GM21360 (cell line): ENCODE measurements at regions not wholly inside any gene's neighbourhood (a gene's known extent, or its start where the extent isn't known, plus 50 kb on each side); places are given as distances from the start of the nearest gene placed in this dataset.
"Not testable (repeated sequence)": the region's sequence is repeated elsewhere in the genome, so short reads cannot be mapped to it uniquely, and the experiment has no call there.

Source experiments
- ATAC-seq: cut with Tn5 transposase; IDR thresholded peaks from one replicate; pipeline ENCODE4 v1.9.1; 2021; ENCODE audit warnings: mild to moderate bottlenecking, moderate library complexity; ENCODE audit not compliant: unreplicated experiment

- ATAC-seq = no peak
These were observed 112.3 kb upstream of the SLC8A1 start for GRCh38 chr2:40564184-40564583.

DNA sequence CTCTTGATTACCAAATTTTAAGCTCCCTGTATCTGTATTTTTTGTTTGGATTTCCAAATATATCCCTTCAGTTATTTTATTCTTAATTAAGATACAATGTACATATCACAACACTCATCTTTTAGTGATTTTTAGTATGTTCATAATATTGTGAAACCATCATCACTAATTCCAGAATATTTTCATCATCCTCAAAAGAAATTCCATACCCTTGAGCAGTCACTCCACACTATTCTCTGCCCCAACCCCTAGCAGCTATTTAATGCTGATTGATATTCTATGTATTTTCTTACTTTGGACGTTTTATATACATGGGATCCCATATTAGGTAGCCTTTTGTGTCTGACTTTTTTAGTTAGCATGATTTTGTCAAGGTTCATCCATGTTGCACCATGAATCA lies 127.4 kb upstream of the SLC8A1 start:
- no peak for ATAC-seq

GRCh38 chr2:40584432-40584831 lies 132.5 kb upstream of the SLC8A1 start:
- no peak for ATAC-seq

DNA sequence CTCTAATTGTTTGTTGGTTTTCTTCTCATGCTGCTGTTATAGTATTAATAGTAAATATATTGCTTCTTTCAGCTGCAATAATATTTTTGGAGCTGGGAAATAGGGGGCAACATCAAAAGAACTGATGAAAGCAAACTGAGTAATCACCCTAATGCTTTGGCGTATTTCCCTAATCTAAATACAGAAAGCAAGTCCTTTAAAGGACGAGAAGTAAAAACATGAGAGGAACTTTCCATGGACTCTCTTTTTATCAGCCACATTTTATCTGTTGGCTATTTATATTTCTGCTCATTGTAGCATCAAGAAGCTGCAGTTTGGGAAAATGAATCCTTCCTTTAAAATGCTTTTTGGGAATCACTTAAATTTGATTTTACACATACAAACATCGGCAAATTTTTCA lies 139.9 kb upstream of the SLC8A1 start:
- ATAC-seq = no peak

- no peak for ATAC-seq
These were observed 140.3 kb upstream of the SLC8A1 start for GRCh38 chr2:40592218-40592617.

- no peak for ATAC-seq
These were observed 155.0 kb upstream of the SLC8A1 start for GRCh38 chr2:40606862-40607261.

DNA sequence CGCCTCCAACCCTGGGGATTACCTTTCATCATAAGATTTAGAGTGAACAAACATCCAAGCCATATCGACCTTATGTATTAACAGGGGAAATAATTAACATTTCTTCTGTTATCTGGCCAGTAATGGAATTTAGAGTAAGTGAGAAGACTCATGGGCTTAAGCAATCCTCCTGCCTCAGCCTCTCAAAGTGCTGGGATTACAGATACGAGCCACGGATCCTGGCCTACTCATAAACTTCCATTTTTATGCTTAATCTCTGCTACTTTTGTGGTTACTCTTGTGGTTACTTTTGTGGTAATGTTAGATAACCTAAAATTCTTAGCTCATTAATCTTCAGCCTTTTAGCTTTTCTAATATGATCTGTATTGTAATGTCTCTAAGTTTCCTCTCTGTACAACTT lies 159.3 kb upstream of the SLC8A1 start:
- ATAC-seq = no peak

GRCh38 chr2:40625849-40626248 lies 174.0 kb upstream of the SLC8A1 start:
- ATAC-seq = no peak

DNA sequence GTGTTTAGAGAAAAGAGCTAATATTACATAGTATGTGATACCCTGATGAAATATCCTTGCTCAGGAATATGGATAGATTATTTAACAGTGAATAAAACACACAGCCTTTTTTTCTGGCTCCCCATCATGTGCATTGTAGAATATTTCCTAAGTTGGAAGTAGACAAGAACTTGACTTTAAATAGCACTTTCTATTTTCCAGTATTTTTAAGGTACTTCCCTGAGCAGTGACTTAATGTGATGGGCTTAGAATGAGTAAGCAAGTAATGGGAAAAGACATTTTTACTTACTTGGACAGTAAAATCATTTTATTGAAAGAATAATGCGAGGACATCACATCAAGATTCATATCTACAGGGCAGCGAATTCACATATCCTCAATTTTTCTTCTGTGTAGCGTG lies 176.7 kb upstream of the SLC8A1 start:
- ATAC-seq = no peak

DNA sequence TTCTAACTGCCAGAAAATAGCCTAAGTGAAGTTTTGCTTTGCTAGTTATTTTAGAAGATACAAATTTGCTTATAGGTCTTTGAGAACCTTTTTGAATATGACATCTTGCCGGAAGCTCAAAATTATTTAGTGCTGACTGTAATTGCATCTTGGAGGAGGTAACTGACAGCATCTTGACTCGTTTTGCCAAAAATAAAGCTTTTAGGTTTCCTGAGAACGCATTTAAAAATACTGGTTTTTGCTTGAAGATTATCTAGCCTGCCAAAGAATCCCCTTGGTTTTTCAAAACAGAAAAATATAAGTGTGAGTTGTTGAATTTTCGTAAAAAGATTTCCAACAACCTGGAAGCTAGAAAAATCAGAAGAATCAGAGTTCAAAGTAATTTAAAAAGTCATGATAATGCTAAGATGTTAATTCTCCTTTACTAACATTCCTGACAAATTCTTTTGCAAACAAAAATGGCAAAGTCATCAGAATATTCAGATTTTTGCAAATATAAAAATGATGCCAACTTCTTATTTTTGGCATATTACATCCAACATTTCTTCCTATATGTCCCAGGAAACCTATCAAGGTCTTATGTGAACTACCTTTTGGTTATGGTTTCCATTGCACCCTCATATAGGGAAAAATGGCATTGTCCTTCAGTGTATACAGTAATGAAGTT lies 178.0 kb upstream of the SLC8A1 start:
- ATAC-seq = no peak

DNA sequence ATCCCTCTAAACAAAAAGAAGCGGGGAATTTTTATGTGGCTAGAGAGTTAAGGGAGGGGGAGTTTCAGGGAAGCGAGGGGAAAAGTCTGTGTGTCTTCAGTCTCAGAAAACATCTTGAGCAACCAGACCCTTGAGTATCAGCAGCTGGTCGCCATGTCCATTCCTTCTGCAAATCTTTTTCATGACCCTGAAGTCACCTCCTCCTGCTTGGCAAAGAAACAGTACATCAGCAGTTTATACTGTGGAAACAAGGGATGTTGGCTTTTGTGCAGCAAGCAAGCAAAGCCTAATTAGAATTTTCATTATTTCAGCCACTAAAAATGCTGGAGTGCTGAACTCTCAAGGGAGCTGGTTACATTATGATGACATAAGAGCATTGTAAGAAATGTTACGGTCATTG lies 187.4 kb upstream of the SLC8A1 start:
- no peak for ATAC-seq

DNA sequence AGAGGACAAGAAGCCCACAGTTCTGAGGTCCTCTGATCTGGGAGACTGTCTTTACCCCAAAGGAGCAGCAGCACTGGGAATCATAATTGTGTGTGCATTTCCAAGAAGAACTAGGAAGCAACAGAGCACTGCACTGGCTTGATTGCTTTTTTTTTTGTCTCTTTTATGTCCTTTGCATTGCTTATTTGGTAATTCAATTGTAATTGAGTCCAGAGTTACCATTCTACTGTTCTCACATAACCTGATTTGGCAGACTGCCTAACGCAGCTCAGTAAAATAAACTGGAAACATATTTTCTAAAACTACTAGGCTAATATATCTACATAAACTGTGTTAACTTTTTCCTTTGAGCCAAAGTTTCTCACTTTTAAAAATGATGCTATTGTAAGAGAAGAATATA lies 190.3 kb upstream of the SLC8A1 start:
- no peak for ATAC-seq

DNA sequence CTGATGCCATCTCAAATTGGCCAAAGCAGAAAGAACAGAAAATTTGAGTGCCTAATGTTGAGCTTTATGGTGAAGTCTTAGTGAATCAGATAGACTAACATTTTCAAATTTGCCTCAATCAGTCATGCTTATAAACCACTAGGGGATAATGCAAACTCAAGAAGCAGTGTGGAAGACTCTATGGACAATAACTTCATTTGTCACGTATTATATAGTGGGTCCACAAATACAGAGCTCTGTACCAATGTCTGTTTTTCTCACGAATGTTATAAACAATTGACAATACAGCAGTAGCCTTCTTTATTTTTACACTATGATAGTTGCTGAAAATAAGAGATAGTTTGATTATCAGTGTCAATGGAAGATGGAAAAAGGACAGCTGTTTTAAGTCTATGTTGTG lies 190.8 kb upstream of the SLC8A1 start:
- no peak for ATAC-seq

DNA sequence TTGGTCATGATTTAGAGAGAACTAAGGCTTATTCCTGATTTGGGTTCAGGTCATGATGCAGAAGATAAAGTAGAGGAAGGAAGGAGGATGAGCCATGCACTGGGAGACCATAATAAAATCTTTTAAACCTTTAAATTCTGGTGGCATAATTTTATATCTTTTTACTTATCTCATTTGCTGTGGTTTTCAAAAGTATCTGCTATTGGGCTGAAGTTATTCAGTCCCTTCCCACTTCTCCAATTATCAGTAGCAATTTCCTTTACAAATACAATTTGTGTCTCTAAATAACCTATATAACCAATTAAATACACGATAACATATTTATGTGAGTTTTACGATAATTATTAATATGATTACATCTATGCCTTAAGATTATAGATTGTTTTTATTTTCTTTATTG lies 194.8 kb upstream of the SLC8A1 start:
- no peak for ATAC-seq

- no peak for ATAC-seq
These were observed 200.3 kb upstream of the SLC8A1 start for GRCh38 chr2:40652155-40652554.

- no peak for ATAC-seq
These were observed 201.9 kb upstream of the SLC8A1 start for GRCh38 chr2:40653829-40654228.

GRCh38 chr2:40654346-40654745 lies 202.5 kb upstream of the SLC8A1 start:
- no peak for ATAC-seq

DNA sequence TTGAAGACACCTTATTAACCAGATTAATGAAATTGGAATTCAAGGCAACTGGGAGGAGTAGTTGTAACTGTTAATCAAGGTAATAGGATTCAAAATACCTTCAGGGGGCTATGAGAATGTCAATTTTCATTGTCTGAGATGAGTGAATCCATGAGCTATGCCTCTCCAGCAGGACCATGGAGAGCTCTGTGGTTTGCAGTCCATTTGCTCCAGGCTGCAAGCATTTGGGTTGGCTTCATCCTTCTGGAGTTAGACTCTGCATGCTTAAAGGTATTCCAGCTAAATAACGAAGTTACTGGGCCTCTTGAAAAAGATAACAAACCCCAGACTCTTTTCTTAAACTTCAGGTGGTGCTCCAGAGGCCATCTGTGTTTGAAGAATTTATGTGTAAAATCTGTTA lies 207.1 kb upstream of the SLC8A1 start:
- ATAC-seq = no peak

DNA sequence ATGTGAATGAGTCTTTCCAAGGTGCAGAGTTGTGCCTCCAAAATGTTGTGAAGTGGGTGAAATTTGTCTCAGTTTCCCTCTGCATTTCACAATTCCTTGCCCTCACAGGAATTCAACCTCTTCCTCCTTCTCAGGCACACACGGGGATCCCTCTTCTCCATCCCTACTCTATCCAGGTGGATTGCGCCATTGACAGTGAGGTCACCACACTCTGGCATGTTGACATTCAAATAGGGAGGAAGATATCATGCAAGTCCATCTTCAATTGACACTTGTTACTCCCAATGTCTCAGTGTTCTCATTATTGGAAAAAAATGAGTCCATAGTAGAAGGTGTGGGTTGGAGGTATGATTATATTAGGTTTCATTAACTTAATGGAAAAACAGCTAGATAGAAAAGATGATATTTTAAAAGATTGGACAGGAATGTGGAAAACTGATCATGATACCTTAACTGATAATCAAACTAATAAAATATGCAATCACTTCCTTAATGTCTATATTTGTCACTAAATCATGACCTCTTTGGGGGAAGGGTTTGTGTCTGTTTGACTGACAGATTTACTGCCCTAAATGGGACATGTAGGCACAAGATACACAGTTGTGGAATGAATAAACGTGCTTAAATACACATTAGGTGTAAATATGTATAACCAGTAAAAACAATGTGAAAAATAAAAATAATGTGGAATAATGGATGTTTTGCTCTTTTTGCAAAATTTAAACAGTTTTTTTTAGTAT lies 213.8 kb upstream of the SLC8A1 start:
- no peak for ATAC-seq

- no peak for ATAC-seq
These were observed 214.5 kb upstream of the SLC8A1 start for GRCh38 chr2:40666398-40666797.

DNA sequence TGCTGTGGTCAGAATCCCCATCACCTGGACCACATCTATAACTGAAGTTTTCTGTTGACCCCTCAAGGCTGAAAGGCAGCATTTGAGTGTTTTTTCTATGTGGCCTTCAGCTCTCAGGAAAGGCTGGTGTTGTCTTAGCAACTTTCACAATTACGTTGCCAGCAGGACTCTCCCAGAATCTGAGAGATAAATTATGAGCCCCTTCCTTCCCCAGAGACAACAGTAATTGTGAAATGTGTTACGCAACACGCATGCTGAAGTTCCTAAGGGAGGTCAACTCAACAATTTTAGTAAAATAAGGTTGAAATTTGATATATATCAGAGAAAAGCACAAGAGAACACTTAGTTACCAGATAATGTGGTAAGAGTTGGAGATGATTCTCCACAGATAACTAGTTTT lies 216.5 kb upstream of the SLC8A1 start:
- no peak for ATAC-seq

- ATAC-seq = not testable (repeated sequence)
These were observed 224.4 kb upstream of the SLC8A1 start for GRCh38 chr2:40676134-40676790.
